MCF 10A (cell line): ENCODE measurements at regions not wholly inside any gene's neighbourhood (a gene's known extent, or its start where the extent isn't known, plus 50 kb on each side); places are given as distances from the start of the nearest gene placed in this dataset.
A peak's percentile ranks its signal among the peaks of the same experiment; 100 is the strongest.
"Not testable (repeated sequence)": the region's sequence is repeated elsewhere in the genome, so short reads cannot be mapped to it uniquely, and the experiment has no call there.

Experiments
- BruUV-seq: library from RNA; stranded (reverse); fragments of 400-500 nt; replicated peaks from 2 replicates; lab custom pipeline; 2021; lab: Mats Ljungman, UMichigan
- CTCF ChIA-PET: fragments of 300-600 bp; sonication (Branson Sonifier 250); formaldehyde crosslinking; extraction: SDS; loops from one replicate; lab custom pipeline; 2021; ENCODE audit warnings: antibody characterized with exemption, inconsistent platforms; lab: Yijun Ruan, JAX
- POLR2A ChIA-PET: fragments of 300-600, 350-650 bp; sonication (Branson Sonifier 250); formaldehyde crosslinking; extraction: SDS; loops from one replicate; lab custom pipeline; 2020; ENCODE audit warnings: antibody characterized with exemption, inconsistent platforms; lab: Yijun Ruan, JAX
- DNase-seq: peaks from one replicate; pipeline ENCODE4 v3.0.0-alpha.2; 2018; ENCODE audit not compliant: unreplicated experiment
- H3K27ac Mint-ChIP-seq: one replicate; pipeline ENCODE4 v1.8.0; 2022; ENCODE audit warnings: mild to moderate bottlenecking, low read depth, mixed read lengths; ENCODE audit not compliant: unreplicated experiment
- H3K27me3 Mint-ChIP-seq: one replicate; pipeline ENCODE4 v1.8.0; 2022; ENCODE audit warnings: mixed read lengths; ENCODE audit not compliant: insufficient read depth, unreplicated experiment
- H3K36me3 Mint-ChIP-seq: one replicate; pipeline ENCODE4 v1.8.0; 2022; ENCODE audit warnings: mild to moderate bottlenecking, moderate library complexity, mixed read lengths; ENCODE audit not compliant: insufficient read depth, unreplicated experiment
- H3K4me1 Mint-ChIP-seq: one replicate; pipeline ENCODE4 v1.8.0; 2022; ENCODE audit warnings: mixed read lengths; ENCODE audit not compliant: insufficient read depth, unreplicated experiment
- H3K4me3 Mint-ChIP-seq: one replicate; pipeline ENCODE4 v1.8.0; 2022; ENCODE audit warnings: mild to moderate bottlenecking, moderate library complexity, mixed read lengths; ENCODE audit not compliant: unreplicated experiment
- H3K9me3 Mint-ChIP-seq: one replicate; pipeline ENCODE4 v1.8.0; 2022; ENCODE audit warnings: mixed read lengths; ENCODE audit not compliant: unreplicated experiment
- intact Hi-C: fragments of 100-400 bp; cut with micrococcal nuclease; formaldehyde crosslinking; loops from 2 replicates; pipeline ENCODE4 v1.14.1; 2022
- TF ChIP-seq, protein P1 (sequence below): fragments of 200-600 bp; IDR thresholded peaks from one replicate; pipeline ENCODE4 v1.8.0; 2022; ENCODE audit warnings: antibody characterized with exemption, mild to moderate bottlenecking; ENCODE audit not compliant: unreplicated experiment

DNA sequence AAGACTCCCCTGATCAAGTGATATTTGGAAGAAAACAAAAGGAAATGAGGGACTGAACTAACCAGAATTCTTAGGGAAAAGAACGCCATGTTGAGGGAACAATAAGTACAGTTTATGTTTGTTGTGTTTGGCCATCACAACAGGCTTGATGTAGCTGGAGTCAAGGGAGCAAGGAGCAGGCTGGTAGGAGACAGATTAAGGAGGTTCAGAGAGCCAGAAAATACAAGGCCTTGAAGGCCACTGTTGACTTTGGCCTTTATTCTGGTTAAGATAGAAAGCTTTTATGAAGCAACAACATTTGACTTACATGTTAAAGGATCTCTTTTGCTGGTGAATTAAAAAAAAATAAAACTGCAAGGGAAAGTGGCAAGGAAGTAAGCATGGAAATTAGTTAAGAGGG is 754.1 kb upstream of the SLC8A1 start:
- intact Hi-C loops = no loop called here
- no TSS peak for BruUV-seq
- H3K9me3 Mint-ChIP-seq = no peaks in the 10 kb centered on the region
- no peak for DNase-seq
- ChIA-PET POLR2A (no interaction called here), CTCF (no interaction called here)
- peaks cover 39% of the 10 kb centered on the region for H3K27me3 Mint-ChIP-seq
- no peak overlapping the region for H3K4me3 Mint-ChIP-seq
- H3K4me1 Mint-ChIP-seq = no peaks in the 10 kb centered on the region
- TF ChIP-seq, protein P1, sequence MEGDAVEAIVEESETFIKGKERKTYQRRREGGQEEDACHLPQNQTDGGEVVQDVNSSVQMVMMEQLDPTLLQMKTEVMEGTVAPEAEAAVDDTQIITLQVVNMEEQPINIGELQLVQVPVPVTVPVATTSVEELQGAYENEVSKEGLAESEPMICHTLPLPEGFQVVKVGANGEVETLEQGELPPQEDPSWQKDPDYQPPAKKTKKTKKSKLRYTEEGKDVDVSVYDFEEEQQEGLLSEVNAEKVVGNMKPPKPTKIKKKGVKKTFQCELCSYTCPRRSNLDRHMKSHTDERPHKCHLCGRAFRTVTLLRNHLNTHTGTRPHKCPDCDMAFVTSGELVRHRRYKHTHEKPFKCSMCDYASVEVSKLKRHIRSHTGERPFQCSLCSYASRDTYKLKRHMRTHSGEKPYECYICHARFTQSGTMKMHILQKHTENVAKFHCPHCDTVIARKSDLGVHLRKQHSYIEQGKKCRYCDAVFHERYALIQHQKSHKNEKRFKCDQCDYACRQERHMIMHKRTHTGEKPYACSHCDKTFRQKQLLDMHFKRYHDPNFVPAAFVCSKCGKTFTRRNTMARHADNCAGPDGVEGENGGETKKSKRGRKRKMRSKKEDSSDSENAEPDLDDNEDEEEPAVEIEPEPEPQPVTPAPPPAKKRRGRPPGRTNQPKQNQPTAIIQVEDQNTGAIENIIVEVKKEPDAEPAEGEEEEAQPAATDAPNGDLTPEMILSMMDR = no peak
- no peak overlapping the region for H3K27ac Mint-ChIP-seq
- H3K36me3 Mint-ChIP-seq = no peaks in the 10 kb centered on the region

DNA sequence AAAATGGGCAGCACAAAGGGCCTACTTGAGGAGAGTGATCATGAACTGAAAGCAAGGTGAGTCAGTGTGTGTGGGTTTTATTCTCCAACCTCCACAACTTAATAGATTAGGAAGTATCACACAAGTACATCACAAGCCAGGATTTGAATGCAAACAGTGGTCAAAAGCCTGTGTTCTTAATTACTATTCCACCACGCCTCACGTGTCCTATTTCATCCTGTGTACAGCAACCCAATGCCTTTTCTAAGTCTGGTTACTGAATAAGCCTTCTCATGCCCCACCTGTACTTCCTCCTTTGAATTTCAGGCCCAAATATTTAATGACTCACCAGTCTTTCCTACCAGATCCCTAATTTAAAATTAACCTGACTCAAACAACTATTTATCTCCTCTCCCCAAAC is 755.7 kb upstream of the SLC8A1 start:
- intact Hi-C loops = no loop called here
- no TSS peak for BruUV-seq

DNA sequence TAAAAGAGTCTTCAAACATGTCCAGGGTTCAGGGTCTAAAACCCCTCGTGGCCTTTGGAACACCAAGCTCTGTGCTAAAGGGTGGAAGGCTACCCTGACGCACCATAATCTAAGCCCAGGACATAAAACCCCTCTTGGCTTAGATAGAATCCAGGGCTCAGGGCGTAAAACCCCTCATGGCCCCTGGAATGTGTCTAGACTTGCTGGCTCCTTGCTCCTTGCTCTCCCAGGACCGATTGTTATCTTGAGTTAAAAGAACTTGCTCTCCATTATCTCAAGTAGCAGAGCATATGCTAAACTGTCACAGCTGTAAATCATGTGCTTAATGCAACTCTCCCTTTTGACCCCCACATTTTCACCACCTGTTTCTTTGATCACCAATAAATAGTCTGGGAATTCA is 758.1 kb upstream of the SLC8A1 start:
- POLR2A ChIA-PET = interaction anchor here (0.7 kb wide), 1 partner anchor 93 kb away, joined by 3 read pairs; no protein-coding TSS in a partner anchor
- H3K27me3 Mint-ChIP-seq, DNase-seq, intact Hi-C loops, CTCF ChIA-PET, BruUV-seq, H3K27ac Mint-ChIP-seq, H3K4me3 Mint-ChIP-seq, H3K36me3 Mint-ChIP-seq, H3K9me3 Mint-ChIP-seq, H3K4me1 Mint-ChIP-seq: not testable (repeated sequence)

More for the DNA sequence above, 755.7 kb upstream of the SLC8A1 start:
- no peaks in the 10 kb centered on the region for H3K4me1 Mint-ChIP-seq
- no peak overlapping the region for H3K4me3 Mint-ChIP-seq
- H3K9me3 Mint-ChIP-seq = no peaks in the 10 kb centered on the region
- peak; percentile 4 for DNase-seq
- ChIA-PET CTCF (no interaction called here), POLR2A (no interaction called here)
- peaks cover 24% of the 10 kb centered on the region for H3K27me3 Mint-ChIP-seq
- TF ChIP-seq, protein P1 = no peak
- H3K27ac Mint-ChIP-seq = no peak overlapping the region
- H3K36me3 Mint-ChIP-seq = no peaks in the 10 kb centered on the region

DNA sequence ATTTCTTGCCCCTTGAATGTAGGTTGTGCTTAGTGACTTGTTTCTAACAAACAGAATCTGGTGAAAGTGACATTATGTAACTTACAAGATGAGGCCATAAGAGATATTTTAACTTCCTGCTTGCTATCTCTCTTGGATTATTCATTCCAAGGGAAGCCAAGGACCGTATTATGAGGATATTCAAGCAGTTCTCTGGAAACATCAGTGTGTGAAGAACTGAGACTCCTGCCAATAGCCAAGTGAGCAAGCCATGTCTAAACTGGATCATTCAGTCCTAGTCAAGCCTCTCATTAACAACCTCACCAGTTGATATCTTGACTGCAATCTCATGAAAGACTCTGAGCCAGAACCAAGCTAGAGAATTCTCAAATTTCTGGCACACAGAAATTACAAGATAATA is 765.1 kb upstream of the SLC8A1 start:
- H3K4me3 Mint-ChIP-seq = no peak overlapping the region
- H3K27ac Mint-ChIP-seq = no peak overlapping the region
- DNase-seq = no peak
- H3K9me3 Mint-ChIP-seq = peaks cover 8% of the 10 kb centered on the region
- intact Hi-C loops = no loop called here
- H3K36me3 Mint-ChIP-seq = no peaks in the 10 kb centered on the region
- ChIA-PET CTCF (interaction anchor here (0.6 kb wide), 1 partner anchor 549 kb away, joined by 3 read pairs; no protein-coding TSS in a partner anchor), POLR2A (no interaction called here)
- H3K4me1 Mint-ChIP-seq = no peaks in the 10 kb centered on the region
- H3K27me3 Mint-ChIP-seq = peaks cover 37% of the 10 kb centered on the region
- BruUV-seq = no TSS peak
- TF ChIP-seq, protein P1 = no peak

DNA sequence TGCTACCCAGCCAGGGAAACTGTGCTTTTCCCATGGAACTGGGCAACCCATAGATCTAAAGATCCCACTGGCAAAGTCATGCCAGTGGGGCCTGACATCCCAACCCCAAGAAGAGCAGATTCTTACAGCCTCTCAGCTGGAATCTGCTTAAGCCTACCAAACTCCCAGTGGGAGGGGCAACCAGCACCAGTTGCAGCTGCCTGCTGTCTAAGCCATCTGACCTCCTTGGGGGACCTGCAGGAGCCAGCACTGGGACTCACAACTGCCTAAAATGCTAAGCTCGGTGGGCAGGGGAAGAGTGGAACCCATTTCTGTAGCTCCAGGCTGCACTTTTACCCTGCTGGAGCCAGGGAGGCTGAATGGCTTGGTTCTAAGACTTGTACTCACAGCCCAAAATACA is 770.7 kb upstream of the SLC8A1 start:
- no peaks in the 10 kb centered on the region for H3K9me3 Mint-ChIP-seq
- BruUV-seq = no TSS peak
- intact Hi-C loops = no loop called here
- no peaks in the 10 kb centered on the region for H3K4me1 Mint-ChIP-seq
- TF ChIP-seq, protein P1 = no peak
- no peak overlapping the region for H3K27ac Mint-ChIP-seq
- no peak overlapping the region for H3K4me3 Mint-ChIP-seq
- peaks cover 15% of the 10 kb centered on the region for H3K27me3 Mint-ChIP-seq
- H3K36me3 Mint-ChIP-seq = no peaks in the 10 kb centered on the region
- CTCF ChIA-PET = interaction anchor here (0.6 kb wide), 1 partner anchor 683 kb away, joined by 5 read pairs; no protein-coding TSS in a partner anchor
- no peak for DNase-seq
- POLR2A ChIA-PET = no interaction called here
